A549 (cell line): ENCODE measurements at regions not wholly inside any gene's neighbourhood (a gene's known extent, or its start where the extent isn't known, plus 50 kb on each side); places are given as distances from the start of the nearest gene placed in this dataset.

ENCODE experiments used
- CBX2 ChIP-seq: fragments of 200-600 bp; sonication (generic); IDR thresholded peaks from 2 replicates; pipeline ENCODE4 v1.6.1; 2016; ENCODE audit warnings: low read depth, mild to moderate bottlenecking, borderline replicate concordance
- MAZ ChIP-seq: fragments of 150-350 bp; IDR thresholded peaks from 2 replicates; pipeline ENCODE4 v1.6.1; 2014; ENCODE audit warnings: antibody characterized with exemption, low read depth, low read length, borderline replicate concordance
- MYC ChIP-seq: IDR thresholded peaks from 2 replicates; pipeline ENCODE4 v1.6.1; 2012; ENCODE audit warnings: mild to moderate bottlenecking, inconsistent platforms, low read length, improper control_type of control experiment, borderline replicate concordance
- POLR2A ChIP-seq: IDR thresholded peaks from 2 replicates; pipeline ENCODE4 v1.6.1; 2012; ENCODE audit warnings: mild to moderate bottlenecking, low read length
- SMC3 ChIP-seq: fragments of >200 bp; sonication (Bioruptor Twin); formaldehyde crosslinking; IDR thresholded peaks from 3 replicates; pipeline ENCODE4 v1.6.1; 2018; ENCODE audit warnings: inconsistent platforms
- TF ChIP-seq, protein P1 (sequence below): fragments of >200 bp; sonication (Bioruptor Twin); formaldehyde crosslinking; IDR thresholded peaks from 3 replicates; pipeline ENCODE4 v1.5.1; 2016

DNA sequence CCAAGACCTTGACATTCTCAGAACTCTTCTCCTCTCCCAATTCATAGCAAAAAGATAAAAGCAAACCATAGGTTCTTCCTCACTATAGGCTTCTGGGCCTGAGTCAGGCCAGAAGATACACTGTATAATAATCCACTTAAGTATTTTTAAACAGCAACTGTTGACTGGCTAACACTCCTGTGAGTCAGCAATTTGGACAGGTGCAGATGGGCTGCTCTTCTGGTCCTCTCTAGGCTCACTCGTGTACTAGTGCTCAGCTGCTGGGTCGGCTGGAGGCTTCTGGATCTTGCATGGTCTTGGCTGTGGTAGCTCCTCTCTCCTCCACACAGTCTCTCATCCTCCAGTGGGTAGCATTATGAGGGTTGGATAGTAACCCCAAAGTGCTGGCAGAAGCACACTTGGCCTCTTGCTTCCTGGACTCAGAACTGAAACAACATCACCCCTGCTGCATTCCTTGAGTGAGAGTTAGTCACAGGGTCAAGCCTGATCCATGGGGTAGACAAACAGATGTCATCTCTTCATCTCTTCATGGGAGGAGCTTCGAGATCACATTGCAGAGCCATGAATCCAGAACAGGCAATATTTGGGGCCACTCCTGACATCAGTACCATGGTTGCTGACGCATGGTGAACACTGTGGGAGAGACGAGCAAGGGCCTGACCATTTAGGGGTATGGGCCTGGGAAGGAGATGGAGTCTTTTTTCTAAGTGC, 86.9 kb downstream of the C6orf118 start:
- TF ChIP-seq, protein P1, sequence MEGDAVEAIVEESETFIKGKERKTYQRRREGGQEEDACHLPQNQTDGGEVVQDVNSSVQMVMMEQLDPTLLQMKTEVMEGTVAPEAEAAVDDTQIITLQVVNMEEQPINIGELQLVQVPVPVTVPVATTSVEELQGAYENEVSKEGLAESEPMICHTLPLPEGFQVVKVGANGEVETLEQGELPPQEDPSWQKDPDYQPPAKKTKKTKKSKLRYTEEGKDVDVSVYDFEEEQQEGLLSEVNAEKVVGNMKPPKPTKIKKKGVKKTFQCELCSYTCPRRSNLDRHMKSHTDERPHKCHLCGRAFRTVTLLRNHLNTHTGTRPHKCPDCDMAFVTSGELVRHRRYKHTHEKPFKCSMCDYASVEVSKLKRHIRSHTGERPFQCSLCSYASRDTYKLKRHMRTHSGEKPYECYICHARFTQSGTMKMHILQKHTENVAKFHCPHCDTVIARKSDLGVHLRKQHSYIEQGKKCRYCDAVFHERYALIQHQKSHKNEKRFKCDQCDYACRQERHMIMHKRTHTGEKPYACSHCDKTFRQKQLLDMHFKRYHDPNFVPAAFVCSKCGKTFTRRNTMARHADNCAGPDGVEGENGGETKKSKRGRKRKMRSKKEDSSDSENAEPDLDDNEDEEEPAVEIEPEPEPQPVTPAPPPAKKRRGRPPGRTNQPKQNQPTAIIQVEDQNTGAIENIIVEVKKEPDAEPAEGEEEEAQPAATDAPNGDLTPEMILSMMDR = no peak
- TF ChIP-seq SMC3 = no peak
- TF ChIP-seq POLR2A = no peak
- no peak for TF ChIP-seq CBX2
- TF ChIP-seq MYC = no peak
- TF ChIP-seq MAZ = no peak
